Natural killer cell (primary cell): ENCODE measurements at regions not wholly inside any gene's neighbourhood (a gene's known extent, or its start where the extent isn't known, plus 50 kb on each side); places are given as distances from the start of the nearest gene placed in this dataset.

Experiments
- ATAC-seq, 3 donors: fragments of 150-1000 bp in 2 of 3; fragments of 200-7000 bp in 1 of 3; cut with Tn5 transposase; 1 replicate in 1 of 3; 2 replicates in 2 of 3; pipeline ENCODE4 v1.10.0; 2021; ENCODE audit warnings: mild to moderate bottlenecking in 2 of 3, moderate library complexity in 2 of 3
- DNase-seq, 2 donors: peaks; one replicate each; pipeline versions ENCODE4 v3.0.0 to v3.0.0-alpha.2; 2013 to 2021; ENCODE audit warnings: mixed read lengths in 1 of 2
- H3K27ac ChIP-seq: one replicate; pipeline ENCODE4 v1.5.1; 2013; ENCODE audit warnings: mild to moderate bottlenecking, low read length
- H3K27me3 ChIP-seq: one replicate; pipeline ENCODE4 v1.6.1; 2013; ENCODE audit warnings: low read length; ENCODE audit not compliant: control insufficient read depth, insufficient read depth
- H3K36me3 ChIP-seq: one replicate; pipeline ENCODE4 v1.6.1; 2013; ENCODE audit warnings: low read length; ENCODE audit not compliant: control insufficient read depth, insufficient read depth
- H3K4me1 ChIP-seq: one replicate; pipeline ENCODE4 v1.6.1; 2013; ENCODE audit warnings: low read length; ENCODE audit not compliant: control insufficient read depth, insufficient read depth
- H3K4me3 ChIP-seq: one replicate; pipeline ENCODE4 v1.5.1; 2013; ENCODE audit warnings: low read length
- H3K9me3 ChIP-seq: one replicate; pipeline ENCODE4 v1.6.1; 2013; ENCODE audit warnings: low read length; ENCODE audit not compliant: control insufficient read depth, insufficient read depth
- H3K27ac Mint-ChIP-seq, 2 donors: one replicate each; pipeline ENCODE4 v1.8.0; 2022; ENCODE audit warnings: mild to moderate bottlenecking in 2 of 2, mixed read lengths in 2 of 2, moderate library complexity in 1 of 2
- H3K27me3 Mint-ChIP-seq, 2 donors: one replicate each; pipeline ENCODE4 v1.8.0; 2022; ENCODE audit warnings: low read depth in 2 of 2, mixed read lengths in 2 of 2
- H3K36me3 Mint-ChIP-seq: one replicate; pipeline ENCODE4 v1.8.0; 2022; ENCODE audit warnings: mixed read lengths
- H3K4me1 Mint-ChIP-seq, 2 donors: one replicate each; pipeline ENCODE4 v1.8.0; 2022; ENCODE audit warnings: mixed read lengths in 2 of 2
- H3K4me3 Mint-ChIP-seq: one replicate; pipeline ENCODE4 v1.8.0; 2022; ENCODE audit warnings: mild to moderate bottlenecking, moderate library complexity, mixed read lengths
- H3K9me3 Mint-ChIP-seq, 2 donors: one replicate each; pipeline ENCODE4 v1.8.0; 2022; ENCODE audit warnings: mixed read lengths in 2 of 2
- CTCF ChIP-seq: fragments of 200-600 bp; IDR thresholded peaks from one replicate; pipeline ENCODE4 v1.8.0; 2022; ENCODE audit warnings: antibody characterized with exemption
- WGBS: methylation state at CpG from one replicate; pipeline ENCODE4 v1.1.7; 2013; ENCODE audit warnings: missing lambda C conversion rate; ENCODE audit not compliant: insufficient coverage; 5-methylcytosine and 5-hydroxymethylcytosine counted together
- intact Hi-C: fragments of 100-400 bp; cut with micrococcal nuclease; formaldehyde crosslinking; loops from one replicate; pipeline ENCODE4 v1.14.2; 2022

- Mint-ChIP-seq H3K27me3 (peaks cover 0 to 13% of the 10 kb centered on the region in 2 donors), H3K4me1 (no peaks in the 10 kb centered on the region), H3K27ac (no peak overlapping the region), H3K9me3 (no peaks in the 10 kb centered on the region), H3K4me3 (no peak overlapping the region), H3K36me3 (no peaks in the 10 kb centered on the region)
- WGBS, result 80% methylated on average over 4 of the region's 4 CpGs
- DNase-seq (no peak), ATAC-seq (no peak)
- H3K27ac ChIP-seq, result no peak overlapping the region
- no peaks in the 10 kb centered on the region for H3K9me3 ChIP-seq
- H3K4me3 ChIP-seq, result no peak overlapping the region
- intact Hi-C loops, result no loop called here
- no peak for TF ChIP-seq CTCF
- no peaks in the 10 kb centered on the region for H3K27me3 ChIP-seq
- H3K4me1 ChIP-seq, result no peaks in the 10 kb centered on the region
- no peaks in the 10 kb centered on the region for H3K36me3 ChIP-seq
Measured at GRCh38 chr1:5492846-5493245, 499.4 kb downstream of the NPHP4 start.

GRCh38 chr1:5491207-5491904 is 500.9 kb downstream of the NPHP4 start:
- Mint-ChIP-seq H3K9me3 (no peaks in the 10 kb centered on the region), H3K4me3 (no peak overlapping the region), H3K27ac (no peak overlapping the region), H3K27me3 (no peaks in the 10 kb centered on the region), H3K36me3 (no peaks in the 10 kb centered on the region), H3K4me1 (no peaks in the 10 kb centered on the region)
- Histone ChIP-seq H3K4me1 (no peaks in the 10 kb centered on the region), H3K27ac (no peak overlapping the region), H3K36me3 (no peaks in the 10 kb centered on the region), H3K4me3 (no peak overlapping the region), H3K9me3 (no peaks in the 10 kb centered on the region), H3K27me3 (no peaks in the 10 kb centered on the region)
- intact Hi-C loops, result no loop called here
- ATAC-seq (no peak), DNase-seq (no peak)
- no peak for TF ChIP-seq CTCF
- 72% methylated on average over 9 of the region's 9 CpGs for WGBS

GRCh38 chr1:5490635-5491034 is 501.6 kb downstream of the NPHP4 start:
- H3K4me3 ChIP-seq, result no peak overlapping the region
- ATAC-seq (no peak), DNase-seq (no peak)
- Mint-ChIP-seq H3K4me3 (no peak overlapping the region), H3K4me1 (no peaks in the 10 kb centered on the region), H3K9me3 (no peaks in the 10 kb centered on the region), H3K27ac (no peak overlapping the region), H3K36me3 (no peaks in the 10 kb centered on the region), H3K27me3 (no peaks in the 10 kb centered on the region)
- no peaks in the 10 kb centered on the region for H3K27me3 ChIP-seq
- H3K36me3 ChIP-seq, result no peaks in the 10 kb centered on the region
- H3K9me3 ChIP-seq, result no peaks in the 10 kb centered on the region
- no peak overlapping the region for H3K27ac ChIP-seq
- intact Hi-C loops, result no loop called here
- 84% methylated on average over 12 of the region's 12 CpGs for WGBS
- H3K4me1 ChIP-seq, result no peaks in the 10 kb centered on the region
- no peak for TF ChIP-seq CTCF

- H3K4me1 Mint-ChIP-seq, result no peaks in the 10 kb centered on the region
- no peaks in the 10 kb centered on the region for H3K27me3 ChIP-seq
- no peak for TF ChIP-seq CTCF
- H3K4me3 Mint-ChIP-seq, result no peak overlapping the region
- ATAC-seq, result no peak
- intact Hi-C loops, result no loop called here
- H3K9me3 Mint-ChIP-seq, result no peaks in the 10 kb centered on the region
- H3K36me3 Mint-ChIP-seq, result no peaks in the 10 kb centered on the region
- WGBS, result 30% methylated on average over 1 of the region's 1 CpG
- no peaks in the 10 kb centered on the region for H3K27me3 Mint-ChIP-seq
- H3K27ac ChIP-seq, result no peak overlapping the region
- H3K36me3 ChIP-seq, result no peaks in the 10 kb centered on the region
- no peak for DNase-seq
- H3K27ac Mint-ChIP-seq, result no peak overlapping the region
- H3K9me3 ChIP-seq, result no peaks in the 10 kb centered on the region
- no peak overlapping the region for H3K4me3 ChIP-seq
- H3K4me1 ChIP-seq, result no peaks in the 10 kb centered on the region
Measured at GRCh38 chr1:5488448-5488847, 503.8 kb downstream of the NPHP4 start.
